Spinal cord (tissue), 9 donors: ENCODE measurements at regions not wholly inside any gene's neighbourhood (a gene's known extent, or its start where the extent isn't known, plus 50 kb on each side); places are given as distances from the start of the nearest gene placed in this dataset.

ENCODE experiments used
- DNase-seq, 6 donors: peaks; one replicate each; pipeline versions ENCODE4 v3.0.0 to v3.0.0-alpha.2; 2013 to 2015; ENCODE audit warnings: low spot score in 6 of 6, low read depth in 4 of 6
- H3K27ac ChIP-seq: one replicate; pipeline ENCODE4 v1.5.1; 2013; ENCODE audit warnings: low read depth, low read length, control low read depth
- H3K27me3 ChIP-seq: one replicate; pipeline ENCODE4 v1.6.1; 2013; ENCODE audit warnings: low read length; ENCODE audit not compliant: control insufficient read depth, insufficient read depth
- H3K36me3 ChIP-seq: one replicate; pipeline ENCODE4 v1.6.1; 2013; ENCODE audit warnings: low read length; ENCODE audit not compliant: control insufficient read depth, insufficient read depth
- H3K4me1 ChIP-seq: one replicate; pipeline ENCODE4 v1.6.1; 2013; ENCODE audit warnings: low read length; ENCODE audit not compliant: control insufficient read depth, insufficient read depth
- H3K4me3 ChIP-seq: one replicate; pipeline ENCODE4 v1.5.1; 2013; ENCODE audit warnings: low read depth, low read length, control low read depth
- H3K9me3 ChIP-seq: one replicate; pipeline ENCODE4 v1.6.1; 2013; ENCODE audit warnings: low read length; ENCODE audit not compliant: control insufficient read depth, insufficient read depth
- WGBS: methylation state at CpG from one replicate; pipeline ENCODE4 v1.1.5; 2013; ENCODE audit warnings: missing lambda C conversion rate; ENCODE audit not compliant: insufficient coverage; 5-methylcytosine and 5-hydroxymethylcytosine counted together
- donor health status: healthy.

GRCh38 chr4:58776627-58777026 is 1666.4 kb upstream of the IGFBP7 start:
- Histone ChIP-seq H3K27ac (no peak overlapping the region), H3K36me3 (no peaks in the 10 kb centered on the region), H3K4me1 (no peaks in the 10 kb centered on the region), H3K27me3 (no peaks in the 10 kb centered on the region), H3K4me3 (no peak overlapping the region), H3K9me3 (no peaks in the 10 kb centered on the region)
- no CpG with 5 or more reads among the region's 1 CpG for WGBS
- no peak for DNase-seq

DNA sequence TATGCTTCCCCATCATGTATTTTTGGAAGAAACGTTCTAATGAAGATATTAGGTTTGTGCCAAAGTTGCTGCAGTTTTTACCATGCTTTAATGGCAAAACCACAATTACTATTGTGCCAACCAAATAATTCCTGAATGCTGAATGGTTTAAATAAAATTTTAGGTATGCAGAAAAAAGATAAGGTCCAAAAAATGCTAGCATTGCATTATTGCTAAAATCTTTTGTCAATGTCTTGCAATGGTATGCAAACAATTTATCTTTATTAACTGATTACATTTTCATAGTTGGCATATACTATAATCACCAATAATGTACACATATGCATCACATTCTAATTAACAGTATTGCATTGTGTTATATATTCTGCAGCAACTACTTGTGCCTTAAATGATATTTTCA is 1657.4 kb upstream of the IGFBP7 start:
- no peak for DNase-seq
- Histone ChIP-seq H3K27ac (no peak overlapping the region), H3K4me3 (no peak overlapping the region), H3K9me3 (no peaks in the 10 kb centered on the region), H3K36me3 (no peaks in the 10 kb centered on the region), H3K27me3 (no peaks in the 10 kb centered on the region), H3K4me1 (no peaks in the 10 kb centered on the region)
- no CpG with 5 or more reads among the region's 1 CpG for WGBS

DNA sequence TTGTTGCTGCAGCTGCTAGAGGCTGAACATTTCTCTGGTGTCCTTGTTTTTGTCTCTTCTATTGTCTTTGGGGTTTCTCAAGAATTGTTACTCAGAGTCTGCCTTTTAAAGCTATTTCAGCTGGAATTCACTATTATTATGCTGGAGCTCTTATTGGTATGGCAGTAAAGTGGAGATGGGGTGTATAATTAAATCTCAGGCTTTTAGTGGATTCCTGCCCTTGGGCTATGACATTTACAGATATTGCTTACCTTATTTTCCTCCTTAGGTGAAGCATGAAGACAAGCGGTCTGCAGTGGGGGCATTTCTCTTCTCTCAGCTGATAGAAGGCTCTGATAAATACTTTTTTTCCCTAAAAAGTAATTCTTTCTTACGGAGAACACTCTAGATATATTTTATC is 1656.6 kb upstream of the IGFBP7 start:
- no peak overlapping the region for H3K27ac ChIP-seq
- no peak for DNase-seq
- no peak overlapping the region for H3K4me3 ChIP-seq
- no peaks in the 10 kb centered on the region for H3K36me3 ChIP-seq
- H3K4me1 ChIP-seq = no peaks in the 10 kb centered on the region
- H3K27me3 ChIP-seq = no peaks in the 10 kb centered on the region
- WGBS = no CpG with 5 or more reads among the region's 2 CpGs
- H3K9me3 ChIP-seq = no peaks in the 10 kb centered on the region

GRCh38 chr4:58761563-58761962 is 1651.4 kb upstream of the IGFBP7 start:
- no peak for DNase-seq
- 100% methylated on average over 1 of the region's 2 CpGs for WGBS
- Histone ChIP-seq H3K4me3 (no peak overlapping the region), H3K27ac (no peak overlapping the region), H3K36me3 (no peaks in the 10 kb centered on the region), H3K4me1 (no peaks in the 10 kb centered on the region), H3K9me3 (no peaks in the 10 kb centered on the region), H3K27me3 (no peaks in the 10 kb centered on the region)

- peak in 1 of 6 donors; percentile 50 for DNase-seq
- no peaks in the 10 kb centered on the region for H3K27me3 ChIP-seq
- no peaks in the 10 kb centered on the region for H3K9me3 ChIP-seq
- H3K4me3 ChIP-seq = no peak overlapping the region
- no peak overlapping the region for H3K27ac ChIP-seq
- no peaks in the 10 kb centered on the region for H3K36me3 ChIP-seq
- no peaks in the 10 kb centered on the region for H3K4me1 ChIP-seq
These were observed 1650.6 kb upstream of the IGFBP7 start for GRCh38 chr4:58760737-58761136.

DNA sequence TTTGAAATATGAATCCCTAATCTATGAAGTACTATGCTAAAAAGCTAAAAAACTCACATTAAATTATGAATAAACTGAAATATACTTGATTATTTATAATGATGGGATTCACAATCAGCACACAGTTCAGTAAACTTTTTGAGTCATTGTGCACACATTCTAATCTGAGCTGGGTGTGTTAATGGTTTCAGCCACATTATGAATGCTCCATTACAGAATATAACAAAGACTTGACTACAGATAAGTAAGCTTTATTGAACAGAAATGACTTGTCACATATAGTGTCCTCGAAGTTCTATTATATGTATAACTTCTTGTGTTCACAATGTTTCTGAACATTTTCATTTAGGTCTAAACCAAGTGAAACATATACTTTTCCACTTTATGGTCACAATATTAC is 1649.9 kb upstream of the IGFBP7 start:
- no peaks in the 10 kb centered on the region for H3K4me1 ChIP-seq
- no peak for DNase-seq
- H3K27me3 ChIP-seq = no peaks in the 10 kb centered on the region
- no peaks in the 10 kb centered on the region for H3K36me3 ChIP-seq
- no CpG with 5 or more reads among the region's 1 CpG for WGBS
- H3K9me3 ChIP-seq = no peaks in the 10 kb centered on the region
- H3K4me3 ChIP-seq = no peak overlapping the region
- H3K27ac ChIP-seq = no peak overlapping the region

GRCh38 chr4:58749206-58749605 is 1639.0 kb upstream of the IGFBP7 start:
- no peak overlapping the region for H3K27ac ChIP-seq
- H3K4me1 ChIP-seq = no peaks in the 10 kb centered on the region
- DNase-seq = peak in 1 of 6 donors; percentile 20
- H3K4me3 ChIP-seq = no peak overlapping the region
- no peaks in the 10 kb centered on the region for H3K27me3 ChIP-seq
- no peaks in the 10 kb centered on the region for H3K9me3 ChIP-seq
- WGBS = 63% methylated on average over 6 of the region's 8 CpGs
- no peaks in the 10 kb centered on the region for H3K36me3 ChIP-seq

DNA sequence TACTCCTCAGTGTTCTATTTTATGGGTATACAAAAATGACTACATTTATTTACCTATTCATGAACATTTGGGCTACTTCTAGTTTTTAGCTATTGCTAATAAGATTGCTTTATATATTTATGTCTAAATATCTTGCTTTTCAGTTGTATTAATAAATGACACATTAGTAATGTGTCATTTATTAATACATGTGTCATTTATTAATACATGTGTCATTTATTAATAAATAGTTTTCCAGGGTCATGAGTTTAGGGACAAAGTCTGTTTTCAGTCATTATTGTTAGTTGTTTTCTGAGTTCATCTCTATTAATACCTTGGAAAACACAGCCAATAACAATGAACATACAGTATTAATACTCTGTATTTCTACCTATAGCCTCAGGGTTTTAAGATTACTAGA is 1630.7 kb upstream of the IGFBP7 start:
- Histone ChIP-seq H3K4me3 (no peak overlapping the region), H3K27ac (no peak overlapping the region), H3K9me3 (no peaks in the 10 kb centered on the region), H3K4me1 (no peaks in the 10 kb centered on the region), H3K27me3 (no peaks in the 10 kb centered on the region), H3K36me3 (no peaks in the 10 kb centered on the region)
- DNase-seq = no peak

GRCh38 chr4:58739275-58739674 is 1629.1 kb upstream of the IGFBP7 start:
- no peak overlapping the region for H3K27ac ChIP-seq
- no peaks in the 10 kb centered on the region for H3K9me3 ChIP-seq
- no peaks in the 10 kb centered on the region for H3K27me3 ChIP-seq
- H3K4me1 ChIP-seq = no peaks in the 10 kb centered on the region
- no peak for DNase-seq
- WGBS = no CpG with 5 or more reads among the region's 1 CpG
- no peaks in the 10 kb centered on the region for H3K36me3 ChIP-seq
- H3K4me3 ChIP-seq = no peak overlapping the region

GRCh38 chr4:58738375-58738774 is 1628.2 kb upstream of the IGFBP7 start:
- no peak for DNase-seq
- H3K4me3 ChIP-seq = no peak overlapping the region
- no peaks in the 10 kb centered on the region for H3K4me1 ChIP-seq
- no peaks in the 10 kb centered on the region for H3K27me3 ChIP-seq
- no peaks in the 10 kb centered on the region for H3K36me3 ChIP-seq
- H3K9me3 ChIP-seq = no peaks in the 10 kb centered on the region
- no peak overlapping the region for H3K27ac ChIP-seq
